NCI-H128 (cell line): ENCODE measurements at regions not wholly inside any gene's neighbourhood (a gene's known extent, or its start where the extent isn't known, plus 50 kb on each side); places are given as distances from the start of the nearest gene placed in this dataset.

ENCODE experiments used
- DNase-seq: peaks from one replicate; lab custom pipeline; 2025; ENCODE audit not compliant: unreplicated experiment; lab: John Stamatoyannopoulos, UW

DNA sequence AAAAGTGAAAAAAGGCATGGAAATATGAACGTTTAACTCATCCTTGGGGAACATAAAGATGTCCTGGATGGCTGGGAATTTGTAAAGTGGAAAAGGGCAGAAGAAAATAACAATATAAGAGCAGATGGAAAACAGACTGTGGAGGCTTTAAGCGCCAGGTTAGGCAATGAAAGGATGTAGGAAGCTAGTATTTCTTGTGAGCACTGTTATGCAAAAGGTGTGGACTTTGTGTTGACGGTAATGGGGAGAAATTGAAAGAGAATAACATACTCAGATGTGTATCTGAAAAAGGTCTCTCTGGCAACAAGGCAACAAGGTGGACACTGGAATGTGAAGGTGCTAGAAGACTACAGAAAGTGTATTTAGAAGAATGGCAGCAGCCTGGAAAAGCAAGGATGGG is 411.8 kb downstream of the PLPP3 start:
- DNase-seq = no peak

- DNase-seq = no peak
Measured at GRCh38 chr1:56160773-56161315, 418.5 kb downstream of the PLPP3 start.

GRCh38 chr1:56156971-56157876 is 422.1 kb downstream of the PLPP3 start:
- no peak for DNase-seq

- DNase-seq = no peak
Measured at GRCh38 chr1:56153276-56153675, 426.1 kb downstream of the PLPP3 start.

GRCh38 chr1:56152635-56153034 is 426.7 kb downstream of the PLPP3 start:
- no peak for DNase-seq

DNA sequence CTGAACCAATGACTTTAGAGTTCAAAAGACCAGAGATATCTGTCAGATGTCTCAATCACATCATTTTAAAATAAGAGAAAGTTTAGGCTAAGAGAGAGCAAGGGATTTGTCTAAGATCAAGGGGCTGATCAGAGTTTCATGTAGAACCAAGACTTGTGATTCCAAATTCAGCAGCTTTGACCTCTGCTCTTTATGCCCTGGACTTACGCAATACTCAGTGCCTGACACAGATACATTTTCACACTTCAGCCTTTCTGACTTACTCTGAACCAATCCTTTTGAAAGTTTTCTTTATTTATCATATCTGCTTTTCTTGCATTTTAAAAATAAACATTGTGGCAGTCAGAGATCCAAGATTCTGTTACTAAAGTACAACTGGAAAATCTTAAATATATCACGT is 428.0 kb downstream of the PLPP3 start:
- no peak for DNase-seq

GRCh38 chr1:56150441-56151215 is 428.7 kb downstream of the PLPP3 start:
- no peak for DNase-seq

- DNase-seq = no peak
Measured at GRCh38 chr1:56149761-56150160, 429.6 kb downstream of the PLPP3 start.

DNA sequence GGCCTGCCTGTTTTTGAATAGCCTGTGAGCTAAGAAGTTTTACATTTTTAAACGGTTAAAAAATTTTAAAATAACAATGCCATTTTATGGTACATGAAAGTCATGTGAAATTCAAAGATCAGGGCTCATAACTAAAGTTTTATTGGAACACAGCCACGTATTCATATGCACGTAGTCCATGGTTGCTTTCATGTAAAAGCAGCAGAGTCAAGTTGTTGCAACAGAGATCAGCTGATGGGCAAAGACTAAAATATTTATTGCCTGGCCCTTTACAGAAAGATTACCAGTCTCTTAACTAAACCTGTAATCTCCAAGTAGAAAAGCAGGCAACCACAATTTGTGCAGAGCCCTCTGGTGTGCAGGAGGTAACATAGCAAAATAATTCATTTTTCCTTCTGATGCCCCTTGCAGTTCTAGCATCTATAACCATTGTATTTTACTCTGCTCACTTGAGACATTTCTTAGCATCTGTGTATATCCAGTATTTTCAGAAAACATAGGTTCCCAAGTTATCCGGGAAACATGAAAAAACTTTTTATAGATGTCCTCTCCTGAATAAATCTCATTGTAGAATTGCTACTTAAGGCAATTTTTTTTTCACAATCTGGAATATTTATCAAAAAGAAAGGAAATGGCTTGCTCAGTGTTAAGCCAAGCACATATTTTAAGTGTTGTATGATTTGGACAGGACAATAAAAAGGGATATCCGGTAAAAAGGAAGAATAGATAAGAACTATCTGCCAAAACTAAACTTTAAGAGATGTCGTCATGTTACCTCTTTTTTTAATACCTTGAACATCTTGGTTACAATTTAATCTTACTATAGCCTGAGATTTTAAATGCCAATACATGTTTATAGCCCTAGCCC is 430.8 kb downstream of the PLPP3 start:
- no peak for DNase-seq

GRCh38 chr1:56147459-56147858 is 431.9 kb downstream of the PLPP3 start:
- DNase-seq = no peak

DNA sequence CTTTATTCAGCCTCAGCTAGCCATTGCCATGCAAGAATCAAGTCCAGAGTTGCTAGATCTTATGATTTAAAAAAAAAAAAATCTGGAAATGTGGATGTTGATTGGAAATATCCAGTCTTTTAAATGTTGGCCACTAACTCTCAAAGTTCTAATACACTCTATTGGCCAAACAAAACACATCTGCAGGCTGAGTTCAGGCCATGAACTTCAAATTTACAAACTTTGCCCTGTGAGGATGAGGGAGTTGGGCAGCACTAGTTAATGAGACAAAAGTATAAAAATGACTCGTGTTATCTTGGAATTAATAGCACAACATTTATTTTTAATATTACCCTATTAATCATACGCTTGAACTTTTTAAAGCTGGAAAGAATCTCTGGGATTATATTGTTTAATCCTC is 432.3 kb downstream of the PLPP3 start:
- DNase-seq = no peak

DNA sequence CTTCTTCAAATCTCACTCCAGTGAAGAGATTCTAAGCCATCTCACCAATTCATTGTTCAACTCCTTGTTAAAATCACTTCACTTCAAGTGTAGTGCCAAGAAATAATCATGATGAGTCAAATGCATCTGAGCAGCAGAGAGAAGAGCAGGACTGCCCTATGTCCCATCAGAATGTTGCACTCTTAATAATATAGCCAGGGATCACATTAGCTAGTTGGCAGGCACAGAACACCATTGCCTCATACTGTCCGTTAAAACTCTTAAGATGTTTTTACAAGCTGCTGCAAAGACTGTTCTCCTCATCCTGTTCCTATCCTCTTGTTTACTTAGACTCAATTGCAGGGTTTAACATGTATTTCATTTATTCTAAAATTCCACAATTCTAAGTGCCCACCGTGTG is 432.9 kb downstream of the PLPP3 start:
- DNase-seq = no peak

- DNase-seq = no peak
Measured at GRCh38 chr1:56145581-56145980, 433.8 kb downstream of the PLPP3 start.

GRCh38 chr1:56142301-56142700 is 437.1 kb downstream of the PLPP3 start:
- no peak for DNase-seq

GRCh38 chr1:56139836-56140235 is 439.5 kb downstream of the PLPP3 start:
- no peak for DNase-seq

- no peak for DNase-seq
Measured at GRCh38 chr1:56137521-56138505, 441.6 kb downstream of the PLPP3 start.

DNA sequence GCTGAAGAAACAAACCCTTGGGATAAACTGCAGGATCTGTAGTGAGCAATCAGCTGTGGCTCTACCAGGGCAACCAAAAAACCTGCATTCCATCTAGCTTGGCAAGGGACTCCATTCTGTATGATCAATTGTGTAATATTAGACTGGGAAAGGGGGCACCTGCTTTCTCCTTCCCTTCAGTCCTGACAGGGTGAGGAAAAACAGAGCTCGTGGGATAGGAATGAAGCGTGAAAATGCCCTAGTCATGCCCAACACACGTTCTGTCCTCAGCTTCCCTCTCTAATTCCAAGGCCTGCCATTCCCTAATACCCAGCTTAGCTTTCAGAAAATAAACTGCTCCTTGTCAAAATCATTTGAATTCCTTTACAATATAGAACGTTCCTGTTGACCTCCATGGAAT is 442.3 kb downstream of the PLPP3 start:
- DNase-seq = no peak

DNA sequence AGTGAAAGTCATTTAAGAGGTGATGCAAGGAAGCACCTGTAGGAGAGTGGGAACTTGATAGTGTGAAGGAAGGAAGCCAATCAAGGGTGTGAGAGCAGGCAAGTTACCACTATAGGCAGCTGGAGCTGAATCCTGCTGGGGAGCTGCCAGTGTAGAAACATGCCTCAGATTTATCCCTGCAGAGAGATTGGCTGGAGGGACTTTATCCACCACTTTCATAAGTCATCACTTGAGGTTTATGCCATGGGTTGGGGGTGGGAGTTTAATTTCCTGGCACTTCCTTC is 443.6 kb downstream of the PLPP3 start:
- DNase-seq = no peak

- DNase-seq = no peak
Measured at GRCh38 chr1:56135069-56135863, 444.1 kb downstream of the PLPP3 start.
